GM23338 (cell line): ENCODE measurements at regions not wholly inside any gene's neighbourhood (a gene's known extent, or its start where the extent isn't known, plus 50 kb on each side); places are given as distances from the start of the nearest gene placed in this dataset.

Experiments used
- CREB1 ChIP-seq: fragments of 250-450 bp; sonication (Bioruptor Pico); IDR thresholded peaks from 2 replicates; pipeline ENCODE4 v1.5.0; 2020; ENCODE audit warnings: low read depth, mild to moderate bottlenecking, moderate library complexity
- CTCF ChIP-seq, 2 experiments: fragments of 200-600 bp in 1 of 2; sonication (generic) in 1 of 2; conservative IDR thresholded peaks; 2 replicates each; pipeline versions ENCODE4 v1.5.1 to v1.6.1; 2016 to 2017; ENCODE audit warnings: antibody characterized with exemption in 2 of 2, low read depth in 2 of 2, mild to moderate bottlenecking in 2 of 2, moderate library complexity in 1 of 2
- EZH2 ChIP-seq: fragments of 200-600 bp; sonication (generic); IDR thresholded peaks from one replicate; pipeline ENCODE4 v1.8.0; 2017; ENCODE audit warnings: antibody characterized with exemption, mild to moderate bottlenecking, low read depth; ENCODE audit not compliant: unreplicated experiment
- POLR2AphosphoS5 ChIP-seq: IDR thresholded peaks from 2 replicates; pipeline ENCODE4 v1.6.1; 2016; ENCODE audit warnings: antibody characterized with exemption, low read depth
- REST ChIP-seq: IDR thresholded peaks from one replicate; pipeline ENCODE4 v1.6.1; 2018; ENCODE audit warnings: antibody characterized with exemption; ENCODE audit not compliant: unreplicated experiment

DNA sequence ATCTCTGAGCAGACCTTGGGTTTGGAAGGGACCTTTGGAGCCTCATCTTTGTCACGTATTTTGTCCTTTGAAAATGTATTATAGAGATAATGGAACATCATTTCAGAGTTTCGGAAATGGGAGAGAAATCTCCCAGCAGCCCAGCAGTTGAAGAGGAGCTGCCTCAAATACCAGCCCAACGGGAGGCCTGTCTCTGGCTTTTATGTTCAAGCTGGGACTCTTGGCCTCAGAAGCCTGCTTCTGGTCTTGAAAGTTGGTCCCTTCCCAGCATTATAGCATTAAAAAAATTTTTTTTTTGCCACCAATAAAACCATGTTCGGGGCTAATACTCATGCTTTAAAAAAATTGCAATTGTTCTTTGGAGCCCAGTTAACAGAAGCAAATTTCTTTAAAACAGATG is 73.4 kb upstream of the CTBP2 start:
- TF ChIP-seq CTCF (conservative IDR thresholded peaks at IDR 0.05; ENCODE audit: low read depth in 2 of 2) (no peak), REST (no peak), EZH2 (no peak), POLR2AphosphoS5 (no peak), CREB1 (CRISPR knock-in tag) (no peak)
